ENCODE measurements at regions not wholly inside any gene's neighbourhood (a gene's known extent, or its start where the extent isn't known, plus 50 kb on each side); places are given as distances from the start of the nearest gene placed in this dataset.
A peak's percentile ranks its signal among the peaks of the same experiment; 100 is the strongest.

- no peak for TF ChIP-seq CTCF (IDR thresholded peaks at IDR 0.05; ENCODE audit: borderline replicate concordance, extremely low read depth, insufficient read depth)
- H3K4me1 ChIP-seq (ENCODE audit: control insufficient read depth in 2 of 3, insufficient read depth in 2 of 3, low read depth in 1 of 3, low read length in 3 of 3): no peaks in the 10 kb centered on the region
- peak in 1 of 5 donors; percentile 1 for DNase-seq
- H3K27me3 ChIP-seq (ENCODE audit: control insufficient read depth, insufficient read depth, low read length): no peaks in the 10 kb centered on the region
- no peak overlapping the region for H3K27ac ChIP-seq (ENCODE audit: low read depth in 2 of 2, low read length in 2 of 2)
- H3K9ac ChIP-seq (ENCODE audit: low read length in 3 of 3): no peak overlapping the region
- intact Hi-C loops (cut with DNase I): no loop called here
- no peak for FAIRE-seq
- no peak overlapping the region for H3K4me3 ChIP-seq (ENCODE audit: low read length in 3 of 3)
- H3K9me3 ChIP-seq (ENCODE audit: control insufficient read depth in 2 of 3, insufficient read depth in 1 of 3, low read length in 3 of 3): no peaks in the 10 kb centered on the region
- H3K36me3 ChIP-seq (ENCODE audit: control insufficient read depth in 2 of 3, insufficient read depth in 3 of 3, low read length in 3 of 3): no peaks in the 10 kb centered on the region
These were observed 1978.6 kb upstream of the CDH6 start for GRCh38 chr5:29214839-29215238.

- H3K9ac ChIP-seq (ENCODE audit: low read length in 3 of 3): no peak overlapping the region
- no peaks in the 10 kb centered on the region for H3K36me3 ChIP-seq (ENCODE audit: control insufficient read depth in 2 of 3, insufficient read depth in 3 of 3, low read length in 3 of 3)
- no peak overlapping the region for H3K4me3 ChIP-seq (ENCODE audit: low read length in 3 of 3)
- FAIRE-seq (no peak), DNase-seq (no peak)
- no peak for TF ChIP-seq CTCF (IDR thresholded peaks at IDR 0.05; ENCODE audit: borderline replicate concordance, extremely low read depth, insufficient read depth)
- H3K4me1 ChIP-seq (ENCODE audit: control insufficient read depth in 2 of 3, insufficient read depth in 2 of 3, low read depth in 1 of 3, low read length in 3 of 3): no peaks in the 10 kb centered on the region
- no peaks in the 10 kb centered on the region for H3K9me3 ChIP-seq (ENCODE audit: control insufficient read depth in 2 of 3, insufficient read depth in 1 of 3, low read length in 3 of 3)
- intact Hi-C loops (cut with DNase I): no loop called here
- H3K27me3 ChIP-seq (ENCODE audit: control insufficient read depth, insufficient read depth, low read length): no peaks in the 10 kb centered on the region
- H3K27ac ChIP-seq (ENCODE audit: low read depth in 2 of 2, low read length in 2 of 2): no peak overlapping the region
These were observed 1980.0 kb upstream of the CDH6 start for GRCh38 chr5:29213475-29213874.

- intact Hi-C loops (cut with DNase I): no loop called here
- DNase-seq (no peak), FAIRE-seq (no peak)
- TF ChIP-seq CTCF (IDR thresholded peaks at IDR 0.05; ENCODE audit: borderline replicate concordance, extremely low read depth, insufficient read depth): no peak
- Histone ChIP-seq H3K27ac (ENCODE audit: low read depth in 2 of 2, low read length in 2 of 2) (no peak overlapping the region), H3K4me1 (ENCODE audit: control insufficient read depth in 2 of 3, insufficient read depth in 2 of 3, low read depth in 1 of 3, low read length in 3 of 3) (no peaks in the 10 kb centered on the region), H3K27me3 (ENCODE audit: control insufficient read depth, insufficient read depth, low read length) (no peaks in the 10 kb centered on the region), H3K36me3 (ENCODE audit: control insufficient read depth in 2 of 3, insufficient read depth in 3 of 3, low read length in 3 of 3) (no peaks in the 10 kb centered on the region), H3K4me3 (ENCODE audit: low read length in 3 of 3) (no peak overlapping the region), H3K9me3 (ENCODE audit: control insufficient read depth in 2 of 3, insufficient read depth in 1 of 3, low read length in 3 of 3) (no peaks in the 10 kb centered on the region), H3K9ac (ENCODE audit: low read length in 3 of 3) (no peak overlapping the region)
These were observed 1985.5 kb upstream of the CDH6 start for GRCh38 chr5:29208024-29208423.

GRCh38 chr5:29203049-29203448, 1990.4 kb upstream of the CDH6 start:
- no peaks in the 10 kb centered on the region for H3K36me3 ChIP-seq (ENCODE audit: control insufficient read depth in 2 of 3, insufficient read depth in 3 of 3, low read length in 3 of 3)
- no peak overlapping the region for H3K27ac ChIP-seq (ENCODE audit: low read depth in 2 of 2, low read length in 2 of 2)
- intact Hi-C loops (cut with DNase I): no loop called here
- H3K4me1 ChIP-seq (ENCODE audit: control insufficient read depth in 2 of 3, insufficient read depth in 2 of 3, low read depth in 1 of 3, low read length in 3 of 3): no peaks in the 10 kb centered on the region
- no peak for TF ChIP-seq CTCF (IDR thresholded peaks at IDR 0.05; ENCODE audit: borderline replicate concordance, extremely low read depth, insufficient read depth)
- no peak overlapping the region for H3K9ac ChIP-seq (ENCODE audit: low read length in 3 of 3)
- no peak for DNase-seq
- no peaks in the 10 kb centered on the region for H3K9me3 ChIP-seq (ENCODE audit: control insufficient read depth in 2 of 3, insufficient read depth in 1 of 3, low read length in 3 of 3)
- H3K4me3 ChIP-seq (ENCODE audit: low read length in 3 of 3): no peak overlapping the region
- peak; percentile 67 for FAIRE-seq
- no peaks in the 10 kb centered on the region for H3K27me3 ChIP-seq (ENCODE audit: control insufficient read depth, insufficient read depth, low read length)
